Muscle layer of duodenum (tissue), 2 donors: ENCODE measurements at regions not wholly inside any gene's neighbourhood (a gene's known extent, or its start where the extent isn't known, plus 50 kb on each side); places are given as distances from the start of the nearest gene placed in this dataset.
"Not testable (repeated sequence)": the region's sequence is repeated elsewhere in the genome, so short reads cannot be mapped to it uniquely, and the experiment has no call there.

Source experiments
- H3K27ac ChIP-seq: one replicate; pipeline ENCODE4 v1.7.0; 2013; ENCODE audit warnings: mild to moderate bottlenecking, low read length
- H3K27me3 ChIP-seq: one replicate; pipeline ENCODE4 v1.7.0; 2013; ENCODE audit warnings: low read depth, mild to moderate bottlenecking, control low read depth, low read length
- H3K36me3 ChIP-seq, 2 donors: one replicate each; pipeline ENCODE4 v1.7.0; 2013; ENCODE audit warnings: low read length in 2 of 2, control low read depth in 1 of 2, mild to moderate bottlenecking in 1 of 2; ENCODE audit not compliant: insufficient read depth in 2 of 2, control insufficient read depth in 1 of 2
- H3K4me1 ChIP-seq, 2 donors: one replicate each; pipeline ENCODE4 v1.7.0; 2013; ENCODE audit warnings: low read length in 2 of 2, mild to moderate bottlenecking in 2 of 2, control low read depth in 1 of 2, moderate library complexity in 1 of 2; ENCODE audit not compliant: insufficient read depth in 2 of 2, control insufficient read depth in 1 of 2
- H3K4me3 ChIP-seq, 2 donors: one replicate each; pipeline ENCODE4 v1.7.0; 2013; ENCODE audit warnings: low read length in 2 of 2, low read depth in 1 of 2, mild to moderate bottlenecking in 1 of 2
- H3K9me3 ChIP-seq, 2 donors: one replicate each; pipeline ENCODE4 v1.7.0; 2013; ENCODE audit warnings: low read length in 2 of 2, control low read depth in 1 of 2, mild to moderate bottlenecking in 1 of 2; ENCODE audit not compliant: control insufficient read depth in 1 of 2
- donor health status: healthy.

DNA sequence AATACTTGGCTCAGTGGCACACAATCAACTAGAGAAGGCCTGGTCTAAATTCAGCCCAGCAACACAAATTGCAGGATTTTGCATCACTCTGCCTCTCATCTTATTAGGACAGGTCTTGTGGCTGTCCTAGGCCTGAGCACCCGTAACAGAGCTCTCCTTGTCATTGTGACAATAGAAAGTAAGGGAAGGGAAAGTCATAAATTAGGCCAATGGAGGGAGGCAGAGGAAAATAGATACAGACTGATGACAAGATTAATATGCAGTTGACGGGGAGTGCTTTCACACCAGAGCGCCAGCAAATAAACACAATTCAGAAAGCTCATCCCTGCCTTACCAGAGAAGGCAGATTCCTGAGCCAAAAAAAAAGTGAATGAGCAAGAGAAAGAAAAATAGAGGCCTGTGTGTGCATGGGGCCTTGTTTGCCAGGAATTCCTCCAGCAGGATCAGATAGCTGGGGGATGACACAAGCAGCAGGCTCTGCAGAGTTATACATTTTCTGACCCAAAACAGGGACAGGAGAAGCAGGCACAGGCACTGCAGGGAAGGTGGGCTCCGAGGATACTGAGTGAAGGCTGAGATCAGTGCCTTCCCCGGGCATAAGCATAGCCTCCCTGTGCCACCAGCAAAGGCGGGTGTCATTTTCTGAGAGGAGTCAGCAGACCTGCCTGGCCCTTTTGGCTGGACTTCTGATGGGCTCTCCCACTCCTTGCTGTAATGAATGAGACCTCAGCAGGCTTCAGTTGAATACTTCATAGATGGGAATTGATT is 110.0 kb upstream of the SPAG17 start:
- Histone ChIP-seq H3K27ac (no peak overlapping the region), H3K4me1 (peaks cover 0 to 18% of the 10 kb centered on the region in 2 donors), H3K9me3 (no peaks in the 10 kb centered on the region), H3K4me3 (no peak overlapping the region), H3K27me3 (no peaks in the 10 kb centered on the region), H3K36me3 (no peaks in the 10 kb centered on the region)

DNA sequence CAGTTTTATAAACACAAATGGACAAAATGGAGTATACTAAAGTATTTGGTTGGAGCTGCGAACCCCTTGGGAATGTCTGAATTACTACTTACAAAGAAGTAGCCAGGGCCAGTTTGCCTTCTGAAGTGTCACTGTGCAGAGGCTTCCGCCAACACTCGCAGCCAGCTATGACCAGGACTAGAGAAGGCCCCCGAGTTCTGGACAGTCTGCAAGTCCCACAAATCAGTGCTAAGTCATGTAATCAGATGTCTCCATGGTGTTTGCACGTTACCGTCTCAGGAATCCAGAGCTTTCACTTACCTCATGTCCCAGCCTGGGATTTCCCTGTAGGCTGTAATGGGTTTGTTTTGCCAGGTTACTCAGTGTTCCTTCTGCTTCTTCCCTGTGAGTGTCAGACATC is 106.6 kb upstream of the SPAG17 start:
- Histone ChIP-seq H3K4me1 (peaks cover 0 to 20% of the 10 kb centered on the region in 2 donors), H3K9me3 (no peaks in the 10 kb centered on the region), H3K4me3 (no peak overlapping the region), H3K27ac (no peak overlapping the region), H3K27me3 (no peaks in the 10 kb centered on the region), H3K36me3 (no peaks in the 10 kb centered on the region)

DNA sequence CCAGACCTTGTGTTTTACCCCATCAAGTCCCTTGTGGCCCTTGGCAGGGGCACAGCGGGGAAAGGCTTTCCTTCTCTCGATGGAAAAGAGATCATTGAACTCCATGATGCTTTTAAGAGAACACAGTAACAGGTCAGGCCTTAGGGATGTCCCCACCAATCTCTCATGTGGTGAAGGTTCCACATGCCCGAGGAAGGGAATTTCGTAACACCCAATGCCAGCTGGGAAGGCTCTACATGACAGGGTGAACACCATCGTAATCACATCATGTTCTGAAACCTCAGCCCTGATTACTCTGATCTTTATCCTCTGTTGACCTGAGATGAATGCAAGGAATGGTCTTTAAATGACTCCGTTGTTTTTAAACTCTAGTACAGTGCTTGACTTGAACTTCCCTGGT is 105.5 kb upstream of the SPAG17 start:
- Histone ChIP-seq H3K27ac (no peak overlapping the region), H3K36me3 (no peaks in the 10 kb centered on the region), H3K9me3 (no peaks in the 10 kb centered on the region), H3K27me3 (no peaks in the 10 kb centered on the region), H3K4me3 (no peak overlapping the region), H3K4me1 (peaks cover 0 to 19% of the 10 kb centered on the region in 2 donors)

DNA sequence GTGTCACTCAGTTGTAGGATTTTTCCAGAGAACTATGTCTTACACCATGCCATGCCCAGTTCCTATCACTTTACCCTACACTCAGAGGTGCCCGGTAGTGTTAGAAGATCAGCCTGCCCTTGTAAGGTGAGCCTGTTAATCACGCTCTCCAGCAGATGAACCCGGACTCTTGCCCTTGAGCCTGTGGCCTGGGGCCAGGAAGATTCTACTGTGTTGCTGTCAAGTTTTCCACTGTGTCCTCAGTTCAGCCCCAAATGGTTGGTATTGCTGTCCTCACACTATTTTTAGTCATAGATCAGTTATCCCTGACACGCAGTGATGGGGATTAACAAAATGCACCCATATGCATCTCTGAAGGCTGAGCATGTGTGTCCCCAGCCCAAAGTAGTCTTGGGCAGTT is 105.0 kb upstream of the SPAG17 start:
- H3K27me3 ChIP-seq, result no peaks in the 10 kb centered on the region
- H3K9me3 ChIP-seq, result no peaks in the 10 kb centered on the region
- H3K27ac ChIP-seq, result no peak overlapping the region
- no peaks in the 10 kb centered on the region for H3K36me3 ChIP-seq
- peaks cover 0 to 14% of the 10 kb centered on the region in 2 donors for H3K4me1 ChIP-seq
- no peak overlapping the region for H3K4me3 ChIP-seq

DNA sequence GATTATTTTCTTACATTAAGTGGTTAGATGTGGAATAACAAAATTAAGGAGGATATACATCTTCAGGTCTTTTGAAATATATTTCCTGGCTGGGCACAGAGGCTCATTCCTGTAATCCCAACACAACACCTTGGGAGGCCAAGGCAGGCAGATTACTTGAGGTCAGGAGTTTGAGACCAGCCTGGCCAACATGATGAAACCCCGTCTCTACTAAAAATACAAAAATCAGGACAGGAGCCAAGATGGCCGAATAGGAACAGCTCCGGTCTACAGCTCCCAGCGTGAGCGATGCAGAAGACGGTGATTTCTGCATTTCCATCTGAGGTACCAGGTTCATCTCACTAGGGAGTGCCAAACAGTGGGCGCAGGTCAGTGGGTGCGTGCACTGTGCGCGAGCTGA is 95.6 kb upstream of the SPAG17 start:
- H3K9me3 ChIP-seq, H3K27ac ChIP-seq, H3K4me1 ChIP-seq, H3K27me3 ChIP-seq, H3K4me3 ChIP-seq, H3K36me3 ChIP-seq: not testable (repeated sequence)

DNA sequence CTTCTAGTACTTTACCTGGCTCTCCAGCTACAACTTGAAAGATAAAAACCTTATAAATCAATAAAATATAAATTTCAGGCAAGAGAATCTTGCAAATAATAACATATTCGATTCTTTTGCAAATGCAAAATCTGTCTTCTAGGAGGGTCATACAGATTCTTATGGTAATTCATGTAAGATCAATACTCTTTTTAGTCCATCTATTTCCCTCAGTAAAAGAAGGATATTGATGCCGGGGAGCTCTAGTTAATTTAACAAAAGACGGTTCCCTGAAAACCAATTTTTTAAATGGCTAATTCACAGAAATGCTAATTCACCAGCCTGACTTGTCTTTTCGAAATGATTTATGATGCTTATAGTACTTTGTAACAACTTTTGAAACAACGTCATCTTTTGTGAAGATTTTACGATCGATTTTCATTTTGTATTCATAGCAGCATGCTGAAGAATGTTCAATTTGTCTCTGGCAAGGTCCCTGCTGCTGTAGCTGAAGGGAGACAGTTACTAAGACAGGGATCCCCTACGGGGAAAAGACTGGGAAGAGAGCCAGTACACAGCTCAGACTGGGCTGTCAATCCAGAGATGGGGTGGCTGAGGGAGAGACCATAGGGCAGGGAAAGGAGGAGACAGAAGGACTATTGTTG is 90.6 kb upstream of the SPAG17 start:
- H3K9me3 ChIP-seq, result peaks cover 0 to 7% of the 10 kb centered on the region in 2 donors
- H3K4me1 ChIP-seq, result no peaks in the 10 kb centered on the region
- H3K27ac ChIP-seq, result no peak overlapping the region
- no peak overlapping the region for H3K4me3 ChIP-seq
- no peaks in the 10 kb centered on the region for H3K36me3 ChIP-seq
- no peaks in the 10 kb centered on the region for H3K27me3 ChIP-seq

DNA sequence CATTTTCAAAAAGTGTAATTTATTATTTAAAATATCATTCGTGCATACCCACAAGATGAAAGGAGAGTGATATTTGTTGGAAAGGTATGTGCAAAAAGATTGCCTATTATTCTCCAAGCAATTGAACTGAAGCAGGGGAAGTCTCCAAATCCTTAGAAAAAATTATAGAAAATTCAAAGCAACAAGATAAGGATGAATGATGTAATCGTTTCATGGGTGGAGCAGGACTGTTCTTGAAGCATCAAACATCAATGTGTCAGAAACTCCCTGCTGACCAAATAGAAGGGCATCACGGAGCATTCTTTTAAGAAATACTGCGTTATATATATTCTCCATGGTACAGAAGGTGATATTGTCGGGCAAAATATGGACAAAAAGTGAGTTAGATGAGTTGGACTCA is 87.9 kb upstream of the SPAG17 start:
- Histone ChIP-seq H3K36me3 (no peaks in the 10 kb centered on the region), H3K4me1 (no peaks in the 10 kb centered on the region), H3K4me3 (no peak overlapping the region), H3K9me3 (peaks cover 0 to 7% of the 10 kb centered on the region in 2 donors), H3K27me3 (no peaks in the 10 kb centered on the region), H3K27ac (no peak overlapping the region)

DNA sequence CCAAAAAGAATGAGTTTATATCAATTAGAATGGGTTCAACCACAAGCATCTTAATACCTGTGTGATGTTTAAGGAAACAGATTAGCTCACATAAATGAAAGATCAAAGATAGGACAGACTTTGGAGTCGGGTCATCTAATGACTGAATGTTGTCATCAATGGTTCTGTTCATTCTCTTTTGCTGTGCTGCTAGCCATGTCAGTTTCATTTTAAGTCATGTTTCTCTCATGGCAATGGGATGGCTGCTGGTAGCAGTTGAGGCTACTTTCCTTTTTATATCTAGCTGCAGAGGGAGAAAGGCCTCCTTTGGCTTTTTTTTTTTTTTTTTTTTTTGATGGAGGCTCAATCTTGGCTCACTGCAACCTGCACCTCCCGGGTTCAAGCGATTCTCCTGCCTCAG is 86.9 kb upstream of the SPAG17 start:
- Histone ChIP-seq H3K4me1 (no peaks in the 10 kb centered on the region), H3K9me3 (no peaks in the 10 kb centered on the region), H3K27ac (no peak overlapping the region), H3K27me3 (no peaks in the 10 kb centered on the region), H3K4me3 (no peak overlapping the region), H3K36me3 (no peaks in the 10 kb centered on the region)

DNA sequence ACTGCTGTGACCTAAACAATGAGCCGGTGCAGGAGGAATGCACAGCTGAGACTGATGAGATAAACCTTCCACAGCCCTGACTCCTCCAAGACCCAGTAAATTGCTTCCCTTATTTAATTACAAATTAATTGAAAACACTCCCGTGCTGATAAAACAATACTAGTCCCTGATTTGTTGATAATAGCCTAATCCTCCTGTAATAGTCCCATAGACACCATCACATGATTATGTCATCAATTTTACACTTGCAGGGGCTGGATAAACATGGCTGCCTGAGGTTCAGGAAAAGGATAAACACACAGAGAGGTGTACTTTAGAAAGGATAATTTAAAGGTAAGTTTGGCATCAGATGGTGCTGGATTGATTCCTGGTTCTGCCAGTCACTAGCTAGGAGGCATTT is 84.6 kb upstream of the SPAG17 start:
- Histone ChIP-seq H3K27me3 (no peaks in the 10 kb centered on the region), H3K4me3 (no peak overlapping the region), H3K9me3 (no peaks in the 10 kb centered on the region), H3K4me1 (no peaks in the 10 kb centered on the region), H3K27ac (no peak overlapping the region), H3K36me3 (no peaks in the 10 kb centered on the region)

DNA sequence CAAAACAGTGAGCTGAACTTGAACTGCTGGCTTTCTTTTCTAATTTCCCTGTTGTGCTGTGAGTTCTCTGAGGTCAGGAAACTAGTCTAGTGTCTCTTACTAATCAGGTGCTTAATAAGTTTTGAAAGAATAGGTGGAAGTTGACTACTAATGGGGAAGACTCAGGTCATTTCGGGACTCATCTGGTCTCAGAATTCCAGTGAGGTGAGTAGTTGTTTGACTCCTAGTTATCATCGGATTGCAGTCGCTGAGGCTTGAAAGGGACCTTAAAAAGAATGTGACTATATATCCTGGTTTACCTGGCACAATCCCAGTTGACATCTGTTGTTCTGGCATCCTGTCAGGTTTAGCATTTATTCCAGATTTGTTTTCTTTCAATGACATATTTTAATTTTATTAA is 81.4 kb upstream of the SPAG17 start:
- no peaks in the 10 kb centered on the region for H3K27me3 ChIP-seq
- H3K4me1 ChIP-seq, result no peaks in the 10 kb centered on the region
- H3K27ac ChIP-seq, result no peak overlapping the region
- H3K4me3 ChIP-seq, result no peak overlapping the region
- H3K9me3 ChIP-seq, result no peaks in the 10 kb centered on the region
- no peaks in the 10 kb centered on the region for H3K36me3 ChIP-seq

DNA sequence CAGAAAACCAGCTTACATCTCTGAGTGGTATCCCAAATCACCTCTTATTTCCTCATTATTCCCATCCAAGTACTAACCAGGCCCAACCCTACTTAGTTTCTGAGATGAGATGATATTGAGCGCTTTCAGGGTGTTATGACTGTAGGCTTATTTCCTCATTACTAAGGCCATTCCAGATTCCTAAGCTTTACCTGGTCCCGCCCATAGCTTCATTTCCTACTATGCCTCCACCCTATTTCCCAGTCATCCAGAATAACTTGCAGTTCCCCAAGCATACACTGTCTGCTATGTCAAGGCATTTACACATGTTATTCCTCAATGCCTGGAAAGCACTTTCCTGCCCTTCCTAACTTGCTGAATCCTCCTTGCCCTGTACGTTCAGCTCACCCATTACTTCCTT is 79.3 kb upstream of the SPAG17 start:
- Histone ChIP-seq H3K9me3 (no peaks in the 10 kb centered on the region), H3K36me3 (no peaks in the 10 kb centered on the region), H3K4me3 (no peak overlapping the region), H3K27ac (no peak overlapping the region), H3K27me3 (no peaks in the 10 kb centered on the region), H3K4me1 (no peaks in the 10 kb centered on the region)

DNA sequence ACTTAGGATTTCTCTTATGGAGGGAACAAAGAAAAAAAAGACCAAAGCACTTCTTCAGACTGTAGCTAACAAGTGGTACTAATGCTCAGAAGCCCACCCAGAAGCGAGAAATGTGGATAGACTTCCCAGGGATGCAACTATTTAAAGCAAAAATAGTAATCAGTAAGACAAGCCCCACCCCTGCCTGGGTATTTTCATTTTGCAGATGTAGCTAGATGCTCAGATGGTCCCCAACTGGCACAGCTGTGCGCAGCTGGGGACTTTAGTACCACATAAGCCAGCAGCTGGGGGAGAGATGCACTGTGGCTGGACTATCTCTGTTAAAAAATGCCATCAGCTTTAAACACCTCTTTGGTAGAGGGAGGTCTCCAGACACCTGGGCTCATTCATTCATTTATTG is 77.8 kb upstream of the SPAG17 start:
- Histone ChIP-seq H3K4me1 (no peaks in the 10 kb centered on the region), H3K36me3 (no peaks in the 10 kb centered on the region), H3K27me3 (no peaks in the 10 kb centered on the region), H3K27ac (no peak overlapping the region), H3K9me3 (no peaks in the 10 kb centered on the region), H3K4me3 (no peak overlapping the region)
